ENCODE measurements at regions not wholly inside any gene's neighbourhood (a gene's known extent, or its start where the extent isn't known, plus 50 kb on each side); places are given as distances from the start of the nearest gene placed in this dataset.

DNA sequence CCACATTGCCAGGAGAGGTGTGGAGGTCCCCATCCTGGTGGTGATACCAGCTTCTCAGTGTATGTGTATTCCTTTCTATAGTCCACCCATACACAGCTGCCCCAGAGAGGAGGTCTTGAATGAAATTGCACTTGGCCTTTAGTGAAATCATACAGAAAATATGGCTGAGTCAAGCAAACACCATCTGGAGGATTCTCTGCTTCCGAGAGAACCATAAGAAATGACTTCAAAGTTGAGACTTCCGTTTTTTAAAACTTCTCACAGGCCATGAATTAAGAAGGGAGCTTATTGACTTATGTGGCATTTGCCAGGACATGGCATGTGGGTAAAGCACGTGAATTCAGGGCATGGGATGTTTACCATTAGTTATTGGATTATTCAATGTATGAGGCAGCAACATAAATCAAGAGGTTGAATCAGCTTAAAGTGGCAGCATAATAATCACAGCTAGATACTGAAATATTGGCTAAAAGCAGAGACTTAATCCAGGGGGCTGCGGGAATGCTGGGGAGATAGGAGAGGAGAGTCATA is 119.1 kb upstream of the MTNR1B start:
- TF ChIP-seq, protein P1, sequence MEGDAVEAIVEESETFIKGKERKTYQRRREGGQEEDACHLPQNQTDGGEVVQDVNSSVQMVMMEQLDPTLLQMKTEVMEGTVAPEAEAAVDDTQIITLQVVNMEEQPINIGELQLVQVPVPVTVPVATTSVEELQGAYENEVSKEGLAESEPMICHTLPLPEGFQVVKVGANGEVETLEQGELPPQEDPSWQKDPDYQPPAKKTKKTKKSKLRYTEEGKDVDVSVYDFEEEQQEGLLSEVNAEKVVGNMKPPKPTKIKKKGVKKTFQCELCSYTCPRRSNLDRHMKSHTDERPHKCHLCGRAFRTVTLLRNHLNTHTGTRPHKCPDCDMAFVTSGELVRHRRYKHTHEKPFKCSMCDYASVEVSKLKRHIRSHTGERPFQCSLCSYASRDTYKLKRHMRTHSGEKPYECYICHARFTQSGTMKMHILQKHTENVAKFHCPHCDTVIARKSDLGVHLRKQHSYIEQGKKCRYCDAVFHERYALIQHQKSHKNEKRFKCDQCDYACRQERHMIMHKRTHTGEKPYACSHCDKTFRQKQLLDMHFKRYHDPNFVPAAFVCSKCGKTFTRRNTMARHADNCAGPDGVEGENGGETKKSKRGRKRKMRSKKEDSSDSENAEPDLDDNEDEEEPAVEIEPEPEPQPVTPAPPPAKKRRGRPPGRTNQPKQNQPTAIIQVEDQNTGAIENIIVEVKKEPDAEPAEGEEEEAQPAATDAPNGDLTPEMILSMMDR (IDR thresholded peaks at IDR 0.05): no peak
- TF ChIP-seq POLR2A (IDR thresholded peaks at IDR 0.05): no peak
